GM18505 (cell line): ENCODE measurements at regions not wholly inside any gene's neighbourhood (a gene's known extent, or its start where the extent isn't known, plus 50 kb on each side); places are given as distances from the start of the nearest gene placed in this dataset.

Source experiments
- ATAC-seq: cut with Tn5 transposase; IDR thresholded peaks from one replicate; pipeline ENCODE4 v1.9.1; 2021; ENCODE audit not compliant: unreplicated experiment
- POLR2A ChIP-seq: IDR thresholded peaks from 4 replicates; pipeline ENCODE4 v1.6.1; 2011; ENCODE audit warnings: borderline replicate concordance; ENCODE audit not compliant: insufficient read depth, insufficient read length; ENCODE audit errors: extremely low read depth

- no peak for TF ChIP-seq POLR2A
- no peak for ATAC-seq
These were observed 615.5 kb upstream of the KLHL29 start for GRCh38 chr2:22769497-22769896.

GRCh38 chr2:22784566-22784965, 600.4 kb upstream of the KLHL29 start:
- ATAC-seq, result no peak
- TF ChIP-seq POLR2A, result no peak

GRCh38 chr2:22786817-22787216, 598.2 kb upstream of the KLHL29 start:
- no peak for TF ChIP-seq POLR2A

GRCh38 chr2:22787745-22788144, 597.2 kb upstream of the KLHL29 start:
- ATAC-seq, result no peak
- no peak for TF ChIP-seq POLR2A

More at GRCh38 chr2:22786817-22787216, 598.2 kb upstream of the KLHL29 start:
- ATAC-seq, result no peak

GRCh38 chr2:22788749-22789327, 596.1 kb upstream of the KLHL29 start:
- TF ChIP-seq POLR2A, result no peak
- no peak for ATAC-seq

GRCh38 chr2:22795287-22795866, 589.6 kb upstream of the KLHL29 start:
- ATAC-seq, result no peak
- no peak for TF ChIP-seq POLR2A

- no peak for ATAC-seq
- TF ChIP-seq POLR2A, result no peak
These were observed 586.6 kb upstream of the KLHL29 start for GRCh38 chr2:22798386-22798785.

- no peak for ATAC-seq
These were observed 584.6 kb upstream of the KLHL29 start for GRCh38 chr2:22800412-22800811.

GRCh38 chr2:22801071-22801470, 583.9 kb upstream of the KLHL29 start:
- no peak for ATAC-seq
- TF ChIP-seq POLR2A, result no peak

More at GRCh38 chr2:22800412-22800811, 584.6 kb upstream of the KLHL29 start:
- no peak for TF ChIP-seq POLR2A

GRCh38 chr2:22801970-22802369, 583.0 kb upstream of the KLHL29 start:
- no peak for ATAC-seq
- TF ChIP-seq POLR2A, result no peak

- no peak for ATAC-seq
- TF ChIP-seq POLR2A, result no peak
These were observed 577.1 kb upstream of the KLHL29 start for GRCh38 chr2:22807872-22808271.

GRCh38 chr2:22810602-22811001, 574.4 kb upstream of the KLHL29 start:
- no peak for TF ChIP-seq POLR2A
- no peak for ATAC-seq

GRCh38 chr2:22812065-22812680, 572.8 kb upstream of the KLHL29 start:
- no peak for ATAC-seq
- TF ChIP-seq POLR2A, result no peak

GRCh38 chr2:22817197-22817596, 567.8 kb upstream of the KLHL29 start:
- ATAC-seq, result no peak

More at GRCh38 chr2:22817197-22817596, 567.8 kb upstream of the KLHL29 start:
- no peak for TF ChIP-seq POLR2A
